HL-60 (cell line): ENCODE measurements at regions not wholly inside any gene's neighbourhood (a gene's known extent, or its start where the extent isn't known, plus 50 kb on each side); places are given as distances from the start of the nearest gene placed in this dataset.

Experiments used
- SPI1 ChIP-seq: IDR thresholded peaks from 2 replicates; pipeline ENCODE4 v1.6.1; 2012; ENCODE audit warnings: low read depth, mild to moderate bottlenecking, borderline replicate concordance
- TF ChIP-seq, protein P1 (sequence below): IDR thresholded peaks from one replicate; pipeline ENCODE4 v1.5.1; 2011; ENCODE audit warnings: low read length, control low read depth, inconsistent platforms; ENCODE audit not compliant: insufficient read depth
- TF ChIP-seq, protein P2 (sequence below): IDR thresholded peaks from 2 replicates; pipeline ENCODE4 v1.6.1; 2012; ENCODE audit warnings: low read depth; ENCODE audit not compliant: insufficient replicate concordance

DNA sequence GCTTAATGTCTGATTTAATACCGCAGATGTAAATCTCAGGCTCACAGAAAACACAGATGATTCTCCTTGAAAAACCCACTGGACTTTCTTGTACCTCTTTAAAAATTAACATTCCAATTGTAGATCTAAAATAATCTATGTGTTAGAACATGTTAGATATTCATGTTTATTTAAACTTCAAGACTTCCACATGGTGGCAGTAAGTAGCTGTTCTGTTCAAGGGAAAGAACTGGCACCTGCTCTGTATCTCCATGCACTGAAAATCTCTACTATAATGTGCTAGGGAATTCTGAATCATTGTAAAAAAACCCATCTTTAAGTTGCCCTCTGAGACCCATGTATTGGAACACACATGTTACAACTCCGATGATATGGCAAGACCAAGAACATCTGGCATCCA, 366.9 kb downstream of the DMRTA1 start:
- TF ChIP-seq, protein P1, sequence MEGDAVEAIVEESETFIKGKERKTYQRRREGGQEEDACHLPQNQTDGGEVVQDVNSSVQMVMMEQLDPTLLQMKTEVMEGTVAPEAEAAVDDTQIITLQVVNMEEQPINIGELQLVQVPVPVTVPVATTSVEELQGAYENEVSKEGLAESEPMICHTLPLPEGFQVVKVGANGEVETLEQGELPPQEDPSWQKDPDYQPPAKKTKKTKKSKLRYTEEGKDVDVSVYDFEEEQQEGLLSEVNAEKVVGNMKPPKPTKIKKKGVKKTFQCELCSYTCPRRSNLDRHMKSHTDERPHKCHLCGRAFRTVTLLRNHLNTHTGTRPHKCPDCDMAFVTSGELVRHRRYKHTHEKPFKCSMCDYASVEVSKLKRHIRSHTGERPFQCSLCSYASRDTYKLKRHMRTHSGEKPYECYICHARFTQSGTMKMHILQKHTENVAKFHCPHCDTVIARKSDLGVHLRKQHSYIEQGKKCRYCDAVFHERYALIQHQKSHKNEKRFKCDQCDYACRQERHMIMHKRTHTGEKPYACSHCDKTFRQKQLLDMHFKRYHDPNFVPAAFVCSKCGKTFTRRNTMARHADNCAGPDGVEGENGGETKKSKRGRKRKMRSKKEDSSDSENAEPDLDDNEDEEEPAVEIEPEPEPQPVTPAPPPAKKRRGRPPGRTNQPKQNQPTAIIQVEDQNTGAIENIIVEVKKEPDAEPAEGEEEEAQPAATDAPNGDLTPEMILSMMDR = no peak
- TF ChIP-seq SPI1 = no peak
- TF ChIP-seq, protein P2, sequence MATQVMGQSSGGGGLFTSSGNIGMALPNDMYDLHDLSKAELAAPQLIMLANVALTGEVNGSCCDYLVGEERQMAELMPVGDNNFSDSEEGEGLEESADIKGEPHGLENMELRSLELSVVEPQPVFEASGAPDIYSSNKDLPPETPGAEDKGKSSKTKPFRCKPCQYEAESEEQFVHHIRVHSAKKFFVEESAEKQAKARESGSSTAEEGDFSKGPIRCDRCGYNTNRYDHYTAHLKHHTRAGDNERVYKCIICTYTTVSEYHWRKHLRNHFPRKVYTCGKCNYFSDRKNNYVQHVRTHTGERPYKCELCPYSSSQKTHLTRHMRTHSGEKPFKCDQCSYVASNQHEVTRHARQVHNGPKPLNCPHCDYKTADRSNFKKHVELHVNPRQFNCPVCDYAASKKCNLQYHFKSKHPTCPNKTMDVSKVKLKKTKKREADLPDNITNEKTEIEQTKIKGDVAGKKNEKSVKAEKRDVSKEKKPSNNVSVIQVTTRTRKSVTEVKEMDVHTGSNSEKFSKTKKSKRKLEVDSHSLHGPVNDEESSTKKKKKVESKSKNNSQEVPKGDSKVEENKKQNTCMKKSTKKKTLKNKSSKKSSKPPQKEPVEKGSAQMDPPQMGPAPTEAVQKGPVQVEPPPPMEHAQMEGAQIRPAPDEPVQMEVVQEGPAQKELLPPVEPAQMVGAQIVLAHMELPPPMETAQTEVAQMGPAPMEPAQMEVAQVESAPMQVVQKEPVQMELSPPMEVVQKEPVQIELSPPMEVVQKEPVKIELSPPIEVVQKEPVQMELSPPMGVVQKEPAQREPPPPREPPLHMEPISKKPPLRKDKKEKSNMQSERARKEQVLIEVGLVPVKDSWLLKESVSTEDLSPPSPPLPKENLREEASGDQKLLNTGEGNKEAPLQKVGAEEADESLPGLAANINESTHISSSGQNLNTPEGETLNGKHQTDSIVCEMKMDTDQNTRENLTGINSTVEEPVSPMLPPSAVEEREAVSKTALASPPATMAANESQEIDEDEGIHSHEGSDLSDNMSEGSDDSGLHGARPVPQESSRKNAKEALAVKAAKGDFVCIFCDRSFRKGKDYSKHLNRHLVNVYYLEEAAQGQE = no peak
